ENCODE measurements at regions not wholly inside any gene's neighbourhood (a gene's known extent, or its start where the extent isn't known, plus 50 kb on each side); places are given as distances from the start of the nearest gene placed in this dataset.

- TF ChIP-seq CTCF (IDR thresholded peaks at IDR 0.05), result no peak
- ATAC-seq (ENCODE audit: low FRiP score) (no peak), DNase-seq (ENCODE audit: low spot score) (no peak)
Measured at GRCh38 chr9:107973451-107973850, 483.9 kb upstream of the KLF4 start.

GRCh38 chr9:107972346-107972745 lies 482.8 kb upstream of the KLF4 start:
- TF ChIP-seq CTCF (IDR thresholded peaks at IDR 0.05), result no peak
- DNase-seq (ENCODE audit: low spot score) (no peak), ATAC-seq (ENCODE audit: low FRiP score) (no peak)

GRCh38 chr9:107971241-107971640 lies 481.7 kb upstream of the KLF4 start:
- no peak for TF ChIP-seq CTCF (IDR thresholded peaks at IDR 0.05)
- peak; percentile 78 for ATAC-seq (ENCODE audit: low FRiP score)
- no peak for DNase-seq (ENCODE audit: low spot score)

- no peak for DNase-seq (ENCODE audit: low spot score)
- TF ChIP-seq CTCF (IDR thresholded peaks at IDR 0.05), result no peak
- ATAC-seq (ENCODE audit: low FRiP score), result no peak
Measured at GRCh38 chr9:107970726-107971125, 481.2 kb upstream of the KLF4 start.

- no peak for DNase-seq (ENCODE audit: low spot score)
- no peak for TF ChIP-seq CTCF (IDR thresholded peaks at IDR 0.05)
- ATAC-seq (ENCODE audit: low FRiP score), result no peak
Measured at GRCh38 chr9:107969727-107970126, 480.2 kb upstream of the KLF4 start.

- ATAC-seq (ENCODE audit: low FRiP score), result no peak
- DNase-seq (ENCODE audit: low spot score), result no peak
- no peak for TF ChIP-seq CTCF (IDR thresholded peaks at IDR 0.05)
Measured at GRCh38 chr9:107969141-107969540, 479.6 kb upstream of the KLF4 start.

- ATAC-seq (ENCODE audit: low FRiP score), result no peak
- no peak for TF ChIP-seq CTCF (IDR thresholded peaks at IDR 0.05)
- DNase-seq (ENCODE audit: low spot score), result no peak
Measured at GRCh38 chr9:107963246-107963645, 473.7 kb upstream of the KLF4 start.
